HG02938 (cell line): ENCODE measurements at regions not wholly inside any gene's neighbourhood (a gene's known extent, or its start where the extent isn't known, plus 50 kb on each side); places are given as distances from the start of the nearest gene placed in this dataset.
"Not testable (repeated sequence)": the region's sequence is repeated elsewhere in the genome, so short reads cannot be mapped to it uniquely, and the experiment has no call there.

Source experiments
- ATAC-seq: cut with Tn5 transposase; IDR thresholded peaks from one replicate; pipeline ENCODE4 v1.9.1; 2021; ENCODE audit warnings: mild to moderate bottlenecking, moderate library complexity; ENCODE audit not compliant: unreplicated experiment

GRCh38 chr4:38330321-38330720 lies 333.7 kb upstream of the KLF3 start:
- no peak for ATAC-seq

- ATAC-seq, result no peak
Observed at GRCh38 chr4:38330936-38331335, 333.1 kb upstream of the KLF3 start.

DNA sequence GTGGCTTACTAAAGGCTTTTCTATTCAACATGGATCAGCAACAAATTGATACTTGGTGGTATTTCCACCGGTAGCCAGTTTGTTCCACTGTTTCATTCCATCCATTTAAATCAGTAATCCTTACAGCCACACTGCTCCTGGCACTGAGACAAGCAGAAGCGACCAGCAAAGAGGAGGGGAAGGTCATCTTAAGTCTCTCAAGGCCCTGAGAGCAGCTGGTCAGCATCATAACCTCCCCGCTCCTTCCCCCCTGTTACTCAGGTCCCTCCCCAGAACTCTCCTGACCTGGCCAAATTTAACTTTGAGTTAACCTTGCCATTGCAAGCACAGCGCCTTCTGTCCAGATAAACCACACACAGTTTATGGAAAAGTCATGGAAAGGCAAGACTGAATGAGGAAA lies 331.3 kb upstream of the KLF3 start:
- no peak for ATAC-seq

GRCh38 chr4:38333219-38333618 lies 330.8 kb upstream of the KLF3 start:
- no peak for ATAC-seq

GRCh38 chr4:38334791-38335190 lies 329.2 kb upstream of the KLF3 start:
- no peak for ATAC-seq

DNA sequence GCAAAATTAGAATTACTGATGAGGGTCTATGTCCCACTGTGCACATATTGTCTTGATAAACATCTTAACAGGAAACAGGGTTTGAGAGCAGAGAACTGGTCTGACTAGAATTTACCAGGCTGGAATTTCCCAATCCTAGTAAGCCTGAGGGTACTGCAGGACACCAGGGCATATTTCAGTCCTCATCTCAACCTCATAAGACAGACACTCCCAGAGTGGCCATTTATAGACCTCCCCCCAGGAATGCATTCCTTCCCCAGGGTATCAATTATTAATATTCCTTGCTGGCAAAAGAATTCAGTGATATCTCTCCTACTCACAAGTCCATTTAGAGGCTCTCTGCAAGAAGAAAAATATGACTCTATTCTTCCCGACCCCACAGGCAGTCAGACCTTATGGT lies 325.1 kb upstream of the KLF3 start:
- ATAC-seq, result not testable (repeated sequence)

DNA sequence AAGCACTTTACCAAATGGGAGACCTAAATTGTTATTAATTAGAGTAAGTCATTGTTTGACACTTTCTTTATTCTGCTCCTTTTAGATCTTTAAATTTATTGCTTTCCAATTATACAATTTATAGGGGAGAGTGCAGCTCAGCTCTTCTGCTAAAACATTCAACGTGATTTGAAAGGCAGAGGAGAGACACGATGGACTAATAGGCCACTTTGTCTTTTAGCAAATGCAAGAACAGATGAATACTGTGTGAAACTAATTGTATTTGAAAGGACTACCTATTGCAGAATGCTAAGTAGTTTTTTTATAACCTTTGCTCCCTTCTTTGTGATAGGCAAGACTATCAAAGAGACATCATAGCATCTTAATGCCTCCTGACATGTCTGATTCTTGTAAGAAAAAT lies 320.4 kb upstream of the KLF3 start:
- ATAC-seq, result no peak

DNA sequence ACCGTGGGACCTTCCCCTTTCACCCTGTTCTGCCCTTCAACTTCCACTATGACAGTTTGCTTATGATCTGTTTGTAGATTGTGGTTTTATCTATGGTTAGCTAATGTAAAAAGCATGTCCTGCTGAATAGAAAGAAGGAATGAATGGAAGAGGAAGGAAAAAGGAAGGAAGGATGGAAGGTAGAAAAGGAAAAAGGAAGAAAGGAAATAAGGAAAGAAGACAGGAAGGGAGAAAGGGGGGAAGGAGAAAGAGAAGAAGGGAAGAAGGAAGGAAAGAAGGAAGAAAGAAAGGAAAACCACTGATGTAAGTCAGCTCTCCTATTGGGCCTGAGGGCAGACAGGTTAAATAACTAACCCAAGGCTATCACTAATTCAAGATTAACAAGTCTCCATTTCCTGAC lies 319.1 kb upstream of the KLF3 start:
- ATAC-seq, result no peak

DNA sequence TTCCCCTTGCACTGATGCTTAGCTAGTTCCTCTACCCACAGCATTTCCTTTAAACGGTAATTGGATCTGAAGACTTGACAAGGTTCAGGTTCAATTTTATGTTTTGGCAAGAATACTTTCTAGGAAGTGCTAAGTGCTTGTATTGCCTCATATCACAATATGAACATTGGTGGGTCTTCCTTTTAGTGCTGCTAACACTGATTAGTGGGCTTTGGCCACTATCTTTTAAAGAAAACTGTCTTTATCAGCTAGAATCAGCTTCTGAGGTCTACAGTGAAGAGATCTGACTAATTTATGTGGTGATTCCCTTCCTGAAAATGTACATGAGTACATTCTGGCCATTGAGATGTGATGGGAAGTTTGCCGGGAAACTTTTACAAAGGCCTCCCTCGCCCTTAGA lies 316.7 kb upstream of the KLF3 start:
- ATAC-seq, result no peak

DNA sequence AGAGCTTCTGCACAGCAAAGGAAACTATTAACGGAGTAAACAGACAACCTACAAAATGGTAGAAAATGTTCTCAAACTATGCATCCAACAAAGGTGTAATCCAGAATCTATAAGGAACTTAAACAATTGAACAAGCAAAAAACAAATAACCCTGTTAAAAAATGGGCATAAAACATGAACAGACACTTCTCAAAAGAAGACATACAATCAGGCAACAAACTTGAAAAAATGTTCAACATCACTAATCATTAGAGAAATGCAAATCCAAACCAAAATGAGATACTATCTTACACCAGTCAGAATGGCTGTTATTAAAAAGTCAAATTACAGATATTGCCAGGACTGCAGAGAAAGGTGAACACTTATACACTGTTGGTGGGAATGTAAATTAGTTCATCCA lies 309.6 kb upstream of the KLF3 start:
- ATAC-seq, result no peak

- ATAC-seq, result no peak
Observed at GRCh38 chr4:38354872-38355271, 309.1 kb upstream of the KLF3 start.

GRCh38 chr4:38356686-38357085 lies 307.3 kb upstream of the KLF3 start:
- no peak for ATAC-seq

- no peak for ATAC-seq
Observed at GRCh38 chr4:38357546-38357945, 306.5 kb upstream of the KLF3 start.

- ATAC-seq, result no peak
Observed at GRCh38 chr4:38359113-38359512, 304.9 kb upstream of the KLF3 start.

GRCh38 chr4:38360201-38360600 lies 303.8 kb upstream of the KLF3 start:
- no peak for ATAC-seq

- no peak for ATAC-seq
Observed at GRCh38 chr4:38364383-38364963, 299.5 kb upstream of the KLF3 start.

- no peak for ATAC-seq
Observed at GRCh38 chr4:38365261-38365660, 298.7 kb upstream of the KLF3 start.

- no peak for ATAC-seq
Observed at GRCh38 chr4:38365748-38366310, 298.2 kb upstream of the KLF3 start.

GRCh38 chr4:38366456-38366855 lies 297.5 kb upstream of the KLF3 start:
- no peak for ATAC-seq

DNA sequence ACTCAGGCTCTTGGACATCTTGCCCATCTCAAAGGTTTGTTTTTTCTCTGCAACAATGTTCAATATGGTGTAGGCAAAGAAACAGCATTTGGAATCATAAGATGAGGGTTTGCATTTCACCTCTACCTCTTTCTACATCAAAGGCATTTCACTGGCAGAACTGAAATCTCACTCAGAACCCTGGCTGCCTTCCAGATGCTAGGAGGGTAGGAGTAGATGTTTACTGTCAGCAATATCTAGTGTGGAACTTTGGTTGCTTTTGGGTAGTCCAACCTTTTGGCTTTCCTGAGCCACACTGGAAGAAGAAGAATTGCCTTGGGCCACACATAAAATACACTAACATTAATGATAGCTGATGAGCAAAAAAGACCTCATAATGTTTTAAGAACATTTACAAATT lies 297.0 kb upstream of the KLF3 start:
- no peak for ATAC-seq

GRCh38 chr4:38367642-38368174 lies 296.3 kb upstream of the KLF3 start:
- ATAC-seq, result no peak

DNA sequence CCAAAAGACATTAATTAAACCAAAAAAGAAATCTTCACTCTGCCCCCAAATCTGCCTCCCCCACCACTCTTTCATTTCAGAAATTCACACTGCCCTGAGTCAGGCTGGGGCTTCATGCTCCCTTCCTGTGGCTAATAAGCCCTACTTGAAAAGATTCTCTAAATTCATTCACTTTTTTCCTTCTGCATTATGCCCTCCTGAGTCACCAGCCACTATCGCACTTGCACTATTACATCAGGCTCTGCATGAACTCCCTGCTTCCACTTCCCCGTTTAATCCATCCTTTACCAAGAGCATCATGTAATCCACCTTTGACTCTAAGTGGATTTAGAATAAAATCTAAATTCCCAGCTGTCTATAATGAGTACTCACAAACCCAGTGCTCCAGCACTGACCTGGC lies 295.4 kb upstream of the KLF3 start:
- ATAC-seq, result no peak

DNA sequence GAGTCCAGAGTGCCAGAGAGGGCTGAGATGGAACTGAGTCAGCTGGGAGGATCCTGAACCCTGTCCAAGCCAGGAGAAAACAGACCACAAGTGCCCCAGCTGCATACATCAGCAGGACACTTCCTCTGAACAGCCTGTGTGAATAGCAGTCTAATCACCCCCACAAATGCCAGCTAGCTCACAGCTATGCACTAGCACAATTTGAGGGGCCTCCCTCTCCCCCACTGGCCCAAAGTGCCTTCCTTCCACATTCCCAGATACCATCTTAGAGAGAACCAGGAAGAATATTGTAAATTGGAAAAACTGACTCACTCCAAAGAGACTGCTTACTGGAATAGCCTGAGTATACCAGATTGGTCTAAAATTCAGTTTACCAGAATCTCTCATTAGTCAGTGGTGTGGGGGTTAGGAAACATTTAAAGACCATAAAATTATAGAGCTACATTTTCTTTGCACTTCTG lies 292.6 kb upstream of the KLF3 start:
- ATAC-seq, result no peak
